Fibroblast of villous mesenchyme (primary cell): ENCODE measurements at regions not wholly inside any gene's neighbourhood (a gene's known extent, or its start where the extent isn't known, plus 50 kb on each side); places are given as distances from the start of the nearest gene placed in this dataset.

ENCODE experiments used
- DNase-seq: peaks from one replicate; pipeline ENCODE4 v3.0.0-alpha.2; 2010; ENCODE audit warnings: low read depth
- H3K4me3 ChIP-seq: 2 replicates; pipeline ENCODE4 v1.5.1; 2011; ENCODE audit warnings: low read depth, mild to moderate bottlenecking, low read length
- CTCF ChIP-seq: IDR thresholded peaks from 2 replicates; pipeline ENCODE4 v1.5.1; 2012; ENCODE audit warnings: low read depth, mild to moderate bottlenecking, low read length; ENCODE audit not compliant: insufficient read depth

- no peak for DNase-seq
- TF ChIP-seq CTCF: no peak
- no peak overlapping the region for H3K4me3 ChIP-seq
These were observed 94.9 kb upstream of the MSX1 start for GRCh38 chr4:4764558-4764905.

- no peak overlapping the region for H3K4me3 ChIP-seq
- TF ChIP-seq CTCF: no peak
- no peak for DNase-seq
These were observed 95.5 kb upstream of the MSX1 start for GRCh38 chr4:4763822-4764557.

- peak; percentile 56 for DNase-seq
- no peak for TF ChIP-seq CTCF
- H3K4me3 ChIP-seq: no peak overlapping the region
These were observed 96.3 kb upstream of the MSX1 start for GRCh38 chr4:4762909-4763821.

- TF ChIP-seq CTCF: no peak
- H3K4me3 ChIP-seq: no peak overlapping the region
- DNase-seq: no peak
These were observed 97.2 kb upstream of the MSX1 start for GRCh38 chr4:4762300-4762699.

- H3K4me3 ChIP-seq: no peak overlapping the region
- DNase-seq: no peak
- peak; percentile 34 for TF ChIP-seq CTCF
These were observed 98.1 kb upstream of the MSX1 start for GRCh38 chr4:4761128-4761982.

- DNase-seq: no peak
- no peak for TF ChIP-seq CTCF
- H3K4me3 ChIP-seq: no peak overlapping the region
These were observed 99.6 kb upstream of the MSX1 start for GRCh38 chr4:4759883-4760282.
